ENCODE measurements at regions not wholly inside any gene's neighbourhood (a gene's known extent, or its start where the extent isn't known, plus 50 kb on each side); places are given as distances from the start of the nearest gene placed in this dataset.
A peak's percentile ranks its signal among the peaks of the same experiment; 100 is the strongest.
"Not testable (repeated sequence)": the region's sequence is repeated elsewhere in the genome, so short reads cannot be mapped to it uniquely, and the experiment has no call there.

DNA sequence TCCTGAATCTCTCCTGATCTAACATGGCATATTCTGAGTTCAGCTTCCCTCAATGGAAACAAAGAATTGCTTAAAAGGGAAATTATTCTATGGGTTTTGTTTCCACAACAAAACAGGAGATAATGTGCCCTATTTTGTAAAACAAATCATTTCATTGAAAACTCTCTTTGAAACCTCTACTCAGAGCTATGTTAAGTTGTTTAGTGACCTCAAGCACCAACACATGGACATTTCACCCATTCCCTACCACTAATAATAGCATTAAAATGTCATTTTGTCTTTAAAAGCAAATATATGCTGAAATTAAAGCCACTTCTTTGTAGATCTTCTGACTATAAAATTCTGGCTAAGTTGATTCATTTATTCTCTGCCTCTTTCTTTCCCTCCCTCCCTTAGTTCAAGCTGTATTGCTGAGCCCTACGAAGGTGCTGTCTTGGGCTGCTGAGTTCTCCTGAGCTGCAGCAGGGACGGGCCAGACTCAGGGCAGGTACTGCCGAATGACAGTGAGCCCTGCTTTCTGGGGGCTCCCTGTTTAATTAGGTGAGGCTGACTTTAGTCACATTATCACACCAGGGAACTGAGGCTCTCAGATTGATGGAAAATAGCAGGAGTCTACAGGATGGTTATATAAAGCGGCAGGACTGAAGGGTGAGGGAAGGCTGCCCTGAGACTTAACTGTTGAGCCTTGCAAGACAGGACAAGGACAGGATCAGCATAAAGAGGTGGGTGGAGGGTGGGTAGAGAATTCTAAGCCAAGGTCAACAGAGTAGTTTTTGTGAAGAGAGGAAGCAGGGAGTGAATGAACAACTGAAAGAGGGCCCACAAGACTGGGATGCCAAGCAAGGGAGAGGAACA is 1685.1 kb downstream of the SPATA31A7 start:
- not testable (repeated sequence) for DNase-seq (ENCODE audit: low spot score)

GRCh38 chr9:62877552-62877951 is 1687.7 kb downstream of the SPATA31A7 start:
- not testable (repeated sequence) for DNase-seq (ENCODE audit: low spot score)

- DNase-seq (ENCODE audit: low spot score), result not testable (repeated sequence)
Measured at GRCh38 chr9:62877987-62878386, 1688.2 kb downstream of the SPATA31A7 start.

GRCh38 chr9:62880453-62880852 is 1690.6 kb downstream of the SPATA31A7 start:
- not testable (repeated sequence) for DNase-seq (ENCODE audit: low spot score)

GRCh38 chr9:62880971-62881370 is 1691.1 kb downstream of the SPATA31A7 start:
- DNase-seq (ENCODE audit: low spot score), result not testable (repeated sequence)

DNA sequence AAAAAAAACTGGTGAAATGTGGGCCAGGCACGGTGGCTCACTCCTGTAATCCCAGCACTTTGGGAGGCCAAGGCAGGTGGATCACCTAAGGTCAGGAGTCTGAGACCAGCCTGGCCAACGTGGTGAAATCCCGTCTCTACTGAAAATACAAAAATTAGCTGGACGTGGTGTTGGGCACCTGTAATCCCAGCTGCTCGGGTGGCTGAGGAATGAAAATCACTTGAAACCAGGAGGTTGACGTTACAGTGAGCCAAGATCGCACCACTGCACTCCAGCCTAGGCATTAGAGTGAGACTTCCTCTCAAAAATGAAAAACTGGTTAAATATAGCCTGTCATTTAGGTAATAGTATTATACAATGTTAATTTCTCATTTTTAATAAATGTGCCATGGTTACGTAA is 1692.0 kb downstream of the SPATA31A7 start:
- DNase-seq (ENCODE audit: low spot score), result not testable (repeated sequence)

DNA sequence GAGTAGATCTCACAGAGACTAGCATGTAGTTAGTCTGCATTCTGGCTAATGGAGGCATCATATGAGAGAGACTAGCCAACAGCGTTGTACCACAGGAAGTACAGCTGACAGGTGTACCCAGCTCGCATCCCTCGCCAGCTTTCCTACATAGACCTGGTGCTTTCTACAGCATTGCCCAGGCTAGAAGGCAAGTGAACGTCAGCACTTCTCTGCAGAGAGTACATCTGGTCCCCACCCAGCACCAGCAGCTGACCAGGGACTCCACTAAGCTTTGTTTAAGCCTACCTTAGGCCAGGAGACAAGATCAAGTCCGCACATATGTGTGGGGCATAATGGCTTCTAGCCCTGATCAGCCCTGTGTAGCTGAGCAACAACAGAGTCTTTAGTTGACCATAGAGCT is 1692.9 kb downstream of the SPATA31A7 start:
- not testable (repeated sequence) for DNase-seq (ENCODE audit: low spot score)

GRCh38 chr9:62896692-62897091 is 1706.9 kb downstream of the SPATA31A7 start:
- not testable (repeated sequence) for DNase-seq (ENCODE audit: low spot score)

GRCh38 chr9:62897411-62898225 is 1707.8 kb downstream of the SPATA31A7 start:
- peak; percentile 31 for DNase-seq (ENCODE audit: low spot score)

DNA sequence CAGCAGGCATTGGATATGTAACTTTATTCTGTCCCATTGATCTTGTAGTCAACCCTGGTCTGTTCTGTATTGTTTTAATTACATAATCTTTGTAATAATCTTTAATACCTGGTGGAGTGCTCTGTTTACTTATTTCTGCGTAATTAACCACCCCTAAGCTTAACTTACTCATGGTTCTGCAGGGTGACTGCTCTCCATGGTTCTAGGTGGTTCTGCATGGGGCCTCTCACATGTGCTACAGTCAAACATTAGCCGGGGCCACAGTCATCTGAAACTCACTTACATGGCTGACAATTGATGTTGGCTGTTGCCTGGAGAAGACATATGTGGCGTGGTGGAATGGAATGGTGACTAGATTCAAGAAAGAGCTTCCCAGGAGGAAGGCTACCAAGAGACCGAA is 1709.8 kb downstream of the SPATA31A7 start:
- DNase-seq (ENCODE audit: low spot score), result not testable (repeated sequence)

- not testable (repeated sequence) for DNase-seq (ENCODE audit: low spot score)
Measured at GRCh38 chr9:62904061-62904460, 1714.2 kb downstream of the SPATA31A7 start.

DNA sequence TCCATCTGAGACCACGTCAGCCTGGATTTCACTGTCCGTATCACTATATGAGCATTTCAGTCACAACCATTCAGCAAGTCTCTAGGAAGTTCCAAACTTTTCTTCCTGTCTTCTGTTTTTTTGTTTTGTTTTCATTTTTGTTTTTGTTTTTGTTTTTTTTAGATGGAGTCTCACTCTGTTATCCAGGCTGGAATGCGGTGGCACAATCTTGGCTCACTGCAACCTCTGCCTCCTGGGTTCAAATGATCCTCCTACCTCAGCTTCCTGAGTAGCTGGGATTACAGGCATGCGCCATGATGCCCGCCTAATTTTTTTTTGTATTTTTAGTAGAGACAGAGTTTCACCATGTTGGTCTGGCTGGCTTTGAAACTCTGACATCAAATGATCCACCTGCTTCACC is 1715.9 kb downstream of the SPATA31A7 start:
- not testable (repeated sequence) for DNase-seq (ENCODE audit: low spot score)

- not testable (repeated sequence) for DNase-seq (ENCODE audit: low spot score)
Measured at GRCh38 chr9:62907866-62908265, 1718.0 kb downstream of the SPATA31A7 start.

DNA sequence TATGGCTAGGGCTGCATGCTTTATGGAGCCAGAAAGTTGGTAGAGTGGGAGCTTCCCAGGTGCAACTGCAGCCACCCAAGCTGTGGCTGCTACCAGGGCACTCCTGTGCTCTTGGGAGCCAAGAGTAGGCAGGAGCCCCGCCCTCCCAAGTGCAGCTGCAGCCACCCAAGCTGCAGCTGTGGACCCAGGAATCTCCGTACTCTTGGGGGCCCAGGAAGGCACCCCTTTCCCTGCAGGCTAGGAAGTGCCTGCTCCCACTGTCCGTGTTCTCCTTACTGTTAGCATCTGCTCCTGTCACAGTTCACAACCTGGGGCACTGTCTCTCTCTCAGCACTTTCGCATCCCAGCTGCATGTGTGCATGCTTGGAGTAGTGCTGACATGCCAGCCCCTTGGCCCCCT is 1718.4 kb downstream of the SPATA31A7 start:
- DNase-seq (ENCODE audit: low spot score), result not testable (repeated sequence)

DNA sequence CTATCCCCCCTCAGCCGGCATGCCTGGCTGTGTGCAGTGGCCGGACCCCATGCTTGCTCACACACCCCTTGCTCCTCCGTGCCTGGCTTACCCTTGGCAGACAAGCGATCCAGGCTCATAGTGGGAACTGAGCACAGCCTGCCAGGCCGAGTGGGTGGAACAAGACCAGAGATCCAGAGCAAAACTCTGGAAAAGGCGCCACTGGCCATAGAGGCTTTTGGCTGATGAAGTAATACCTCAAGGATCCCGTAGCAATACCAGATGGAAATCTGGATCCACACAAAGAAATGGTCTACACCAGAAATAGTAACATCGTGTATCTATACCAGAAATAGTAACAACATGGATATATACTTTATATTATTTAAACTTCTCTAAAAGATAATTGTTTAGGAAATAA is 1719.6 kb downstream of the SPATA31A7 start:
- not testable (repeated sequence) for DNase-seq (ENCODE audit: low spot score)

GRCh38 chr9:62912278-62912677 is 1722.4 kb downstream of the SPATA31A7 start:
- not testable (repeated sequence) for DNase-seq (ENCODE audit: low spot score)

DNA sequence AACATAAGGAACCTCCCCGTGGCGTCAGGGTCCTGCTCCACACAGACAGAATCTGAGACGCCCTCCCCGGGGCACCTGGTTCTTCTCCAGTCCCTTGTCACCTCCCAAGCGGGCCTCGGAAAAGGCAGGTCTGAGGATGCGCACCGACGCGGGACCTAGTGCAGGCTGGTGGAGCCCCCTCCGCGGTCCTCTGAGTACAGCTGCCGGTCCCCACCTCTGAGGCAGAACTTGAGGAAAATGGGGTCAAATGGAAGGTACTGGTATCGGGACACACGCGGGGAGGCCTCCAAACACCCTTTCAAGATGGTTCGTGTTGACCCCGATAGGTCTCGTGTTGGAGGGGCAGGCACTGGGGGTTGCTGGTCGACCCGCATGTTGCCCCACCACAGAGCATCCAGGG is 1725.3 kb downstream of the SPATA31A7 start:
- not testable (repeated sequence) for DNase-seq (ENCODE audit: low spot score)

- DNase-seq (ENCODE audit: low spot score), result not testable (repeated sequence)
Measured at GRCh38 chr9:62915661-62916060, 1725.8 kb downstream of the SPATA31A7 start.

- DNase-seq (ENCODE audit: low spot score), result not testable (repeated sequence)
Measured at GRCh38 chr9:62918648-62919385, 1729.0 kb downstream of the SPATA31A7 start.

DNA sequence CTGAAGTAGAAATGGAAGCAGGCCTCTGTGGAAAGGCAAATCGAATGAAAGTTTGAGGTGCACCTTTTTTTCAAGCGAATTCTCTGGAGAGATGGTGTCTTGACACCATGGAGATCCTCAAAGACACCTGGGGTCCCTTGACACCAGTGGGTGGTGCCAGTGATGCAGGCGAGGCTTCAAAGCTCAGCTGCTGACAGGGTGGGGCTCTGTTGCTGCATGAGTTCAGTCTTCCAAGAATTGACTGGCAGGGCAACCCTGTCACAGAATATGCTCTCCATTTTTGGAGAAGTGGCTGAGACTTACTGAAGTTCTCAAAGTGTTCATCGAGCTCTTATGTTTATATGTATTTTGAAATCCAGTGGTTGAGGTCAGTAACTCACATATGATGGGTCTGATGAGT is 1741.6 kb downstream of the SPATA31A7 start:
- DNase-seq (ENCODE audit: low spot score), result not testable (repeated sequence)

DNA sequence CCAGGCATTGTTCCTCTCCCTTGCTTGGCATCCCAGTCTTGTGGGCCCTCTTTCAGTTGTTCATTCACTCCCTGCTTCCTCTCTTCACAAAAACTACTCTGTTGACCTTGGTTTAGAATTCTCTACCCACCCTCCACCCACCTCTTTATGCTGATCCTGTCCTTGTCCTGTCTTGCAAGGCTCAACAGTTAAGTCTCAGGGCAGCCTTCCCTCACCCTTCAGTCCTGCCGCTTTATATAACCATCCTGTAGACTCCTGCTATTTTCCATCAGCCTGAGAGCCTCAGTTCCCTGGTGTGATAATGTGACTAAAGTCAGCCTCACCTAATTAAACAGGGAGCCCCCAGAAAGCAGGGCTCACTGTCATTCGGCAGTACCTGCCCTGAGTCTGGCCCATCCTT is 1763.0 kb downstream of the SPATA31A7 start:
- DNase-seq (ENCODE audit: low spot score), result not testable (repeated sequence)

Measured in A172 (cell line).